GM19025 (cell line): ENCODE measurements at regions not wholly inside any gene's neighbourhood (a gene's known extent, or its start where the extent isn't known, plus 50 kb on each side); places are given as distances from the start of the nearest gene placed in this dataset.
"Not testable (repeated sequence)": the region's sequence is repeated elsewhere in the genome, so short reads cannot be mapped to it uniquely, and the experiment has no call there.

Experiments used
- ATAC-seq: cut with Tn5 transposase; IDR thresholded peaks from one replicate; pipeline ENCODE4 v1.9.1; 2021; ENCODE audit warnings: mild to moderate bottlenecking, low read depth, moderate library complexity; ENCODE audit not compliant: unreplicated experiment

- ATAC-seq = no peak
Observed at GRCh38 chr4:154035341-154035740, 246.5 kb upstream of the SFRP2 start.

GRCh38 chr4:154033921-154034320 lies 245.0 kb upstream of the SFRP2 start:
- no peak for ATAC-seq

GRCh38 chr4:154032914-154033313 lies 244.0 kb upstream of the SFRP2 start:
- no peak for ATAC-seq

- ATAC-seq = no peak
Observed at GRCh38 chr4:154030746-154031145, 241.9 kb upstream of the SFRP2 start.

GRCh38 chr4:154030152-154030551 lies 241.3 kb upstream of the SFRP2 start:
- no peak for ATAC-seq

- no peak for ATAC-seq
Observed at GRCh38 chr4:154029171-154029570, 240.3 kb upstream of the SFRP2 start.

GRCh38 chr4:154025110-154025509 lies 236.2 kb upstream of the SFRP2 start:
- ATAC-seq = no peak

GRCh38 chr4:154024097-154024694 lies 235.3 kb upstream of the SFRP2 start:
- no peak for ATAC-seq

- ATAC-seq = not testable (repeated sequence)
Observed at GRCh38 chr4:154023671-154024070, 234.8 kb upstream of the SFRP2 start.

GRCh38 chr4:154019811-154020210 lies 230.9 kb upstream of the SFRP2 start:
- no peak for ATAC-seq

GRCh38 chr4:154018659-154019058 lies 229.8 kb upstream of the SFRP2 start:
- no peak for ATAC-seq

- ATAC-seq = no peak
Observed at GRCh38 chr4:154015578-154015977, 226.7 kb upstream of the SFRP2 start.

GRCh38 chr4:154014407-154015321 lies 225.8 kb upstream of the SFRP2 start:
- no peak for ATAC-seq

GRCh38 chr4:154013576-154013975 lies 224.7 kb upstream of the SFRP2 start:
- no peak for ATAC-seq

- no peak for ATAC-seq
Observed at GRCh38 chr4:154010371-154010770, 221.5 kb upstream of the SFRP2 start.

- ATAC-seq = no peak
Observed at GRCh38 chr4:154009788-154010187, 220.9 kb upstream of the SFRP2 start.

- ATAC-seq = no peak
Observed at GRCh38 chr4:154009191-154009590, 220.3 kb upstream of the SFRP2 start.

GRCh38 chr4:154005171-154005520 lies 216.3 kb upstream of the SFRP2 start:
- no peak for ATAC-seq

- ATAC-seq = no peak
Observed at GRCh38 chr4:154004507-154005170, 215.8 kb upstream of the SFRP2 start.

- ATAC-seq = no peak
Observed at GRCh38 chr4:154004016-154004415, 215.1 kb upstream of the SFRP2 start.

GRCh38 chr4:154003378-154003777 lies 214.5 kb upstream of the SFRP2 start:
- ATAC-seq = no peak
